Inflammatory macrophage treated with lipopolysaccharide for 4 hours (primary cell): ENCODE measurements at regions not wholly inside any gene's neighbourhood (a gene's known extent, or its start where the extent isn't known, plus 50 kb on each side); places are given as distances from the start of the nearest gene placed in this dataset.

ENCODE experiments used
- DNase-seq: peaks from one replicate; pipeline ENCODE4 v3.0.0-alpha.2; 2020

DNA sequence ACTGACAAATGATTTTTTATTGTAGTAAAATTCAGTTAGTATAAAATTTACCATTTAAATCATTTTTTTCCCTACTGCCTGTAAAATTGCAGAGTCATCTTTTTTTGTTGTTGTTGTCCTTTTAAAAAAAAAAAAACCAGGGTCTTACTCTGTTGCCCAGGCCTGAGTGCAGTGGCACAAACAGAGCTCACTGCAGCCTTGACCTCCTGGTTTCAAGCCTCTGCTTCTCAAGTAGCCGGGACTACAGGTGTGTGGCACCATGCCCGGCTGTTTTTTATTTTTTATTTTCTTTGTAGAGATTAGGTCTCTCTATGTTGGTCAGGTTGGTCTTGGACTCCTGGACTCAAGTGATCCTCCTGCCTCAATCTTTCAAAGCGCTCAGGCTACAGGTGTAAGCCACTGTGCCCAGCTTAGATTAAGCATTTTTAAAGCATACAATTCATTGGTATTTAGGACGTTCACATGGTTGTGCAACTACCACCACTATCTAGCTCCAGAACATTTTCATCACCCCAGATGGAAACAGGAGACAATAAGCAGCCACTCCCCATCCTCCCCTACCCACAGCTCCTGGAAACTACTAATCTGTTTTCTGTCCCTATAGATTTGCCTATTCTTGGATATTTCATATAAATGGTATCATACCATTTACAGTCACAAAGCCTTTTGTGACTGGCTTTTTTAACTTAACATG, 59.7 kb upstream of the PGRMC2 start:
- DNase-seq, result no peak

DNA sequence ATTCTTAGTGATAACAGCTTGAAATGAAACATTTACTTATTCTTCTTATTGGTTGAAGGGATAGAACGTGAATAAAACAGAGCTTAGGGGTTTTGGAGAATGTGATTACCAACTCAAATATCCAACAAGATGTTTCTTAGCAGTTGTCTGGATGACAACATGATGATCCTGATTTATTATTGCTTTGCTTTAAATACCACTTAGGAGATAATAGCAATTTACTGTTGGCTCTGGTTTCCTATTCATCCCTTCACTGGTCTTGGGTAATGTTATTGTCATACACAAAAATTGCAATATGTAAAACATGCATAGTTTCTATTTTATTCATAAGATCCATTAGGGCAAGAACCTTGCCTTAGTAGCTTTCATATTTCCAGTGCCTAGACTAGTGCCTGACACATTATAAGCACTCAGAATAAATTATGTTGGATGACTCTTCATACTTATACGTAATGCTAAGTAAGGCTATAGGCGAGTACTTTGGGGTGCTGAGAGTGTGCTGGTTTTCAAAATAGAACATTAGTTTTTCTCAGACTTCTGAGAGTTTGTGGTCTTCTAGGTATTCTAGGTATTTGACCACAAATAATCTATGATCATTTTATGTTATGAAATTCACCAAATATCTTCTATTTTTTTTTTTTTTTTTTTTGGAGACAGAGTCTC, 58.6 kb upstream of the PGRMC2 start:
- no peak for DNase-seq

DNA sequence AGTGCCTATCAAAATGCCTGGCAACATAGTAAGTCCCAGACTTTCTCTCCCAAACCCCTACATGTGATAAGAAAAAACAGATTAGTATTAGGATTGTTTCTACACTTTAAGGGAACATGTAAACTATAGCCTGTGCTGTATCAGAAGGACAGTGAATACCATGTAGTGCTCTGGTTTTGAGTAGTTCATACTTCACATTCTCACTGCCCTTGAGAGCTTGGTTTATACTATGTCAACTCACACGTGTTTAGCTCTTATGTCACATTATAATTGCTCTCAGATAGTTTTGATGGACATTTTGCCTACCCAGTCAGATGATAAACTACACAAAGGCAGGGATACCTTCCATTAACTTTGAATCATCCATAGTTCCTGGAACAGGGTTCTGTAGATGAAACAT, 58.0 kb upstream of the PGRMC2 start:
- DNase-seq, result no peak

DNA sequence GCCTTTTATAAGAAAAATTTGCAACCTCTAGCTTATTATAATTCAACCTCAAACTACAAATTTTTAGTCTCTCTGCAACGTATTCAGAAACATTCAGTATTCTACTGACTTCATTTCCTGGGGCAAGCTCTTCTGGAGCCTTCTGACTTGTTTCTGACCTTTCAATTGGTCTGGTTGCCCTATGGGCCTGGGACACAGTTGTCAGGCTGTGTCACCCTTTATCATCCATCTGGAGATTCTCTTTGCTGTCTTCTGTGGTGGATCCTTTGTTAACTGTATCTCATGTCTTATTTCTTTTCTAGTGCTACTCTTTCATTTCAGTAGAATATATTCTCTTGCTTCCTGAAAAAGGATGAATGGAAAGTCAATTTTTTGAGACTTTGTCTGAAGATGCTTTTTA, 55.1 kb upstream of the PGRMC2 start:
- no peak for DNase-seq

DNA sequence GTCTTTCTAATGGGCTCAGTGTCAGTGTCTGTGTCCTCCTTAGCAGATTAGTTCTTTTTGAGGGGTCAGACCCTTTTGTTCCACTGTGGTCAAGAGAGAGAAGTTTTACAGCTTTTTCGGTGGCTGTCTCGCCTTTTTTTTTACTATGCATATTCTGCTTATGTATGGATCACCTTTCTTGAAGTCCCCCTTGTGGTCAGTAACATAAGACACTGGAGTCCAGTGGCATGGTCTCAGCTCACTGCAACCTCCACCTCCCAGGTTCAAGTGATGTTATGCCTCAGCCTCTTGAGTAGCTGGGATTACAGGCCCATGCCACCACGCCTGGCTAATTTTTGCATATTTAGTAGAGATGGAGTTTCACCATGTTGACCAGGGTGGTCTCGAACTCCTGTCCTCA, 54.0 kb upstream of the PGRMC2 start:
- no peak for DNase-seq

DNA sequence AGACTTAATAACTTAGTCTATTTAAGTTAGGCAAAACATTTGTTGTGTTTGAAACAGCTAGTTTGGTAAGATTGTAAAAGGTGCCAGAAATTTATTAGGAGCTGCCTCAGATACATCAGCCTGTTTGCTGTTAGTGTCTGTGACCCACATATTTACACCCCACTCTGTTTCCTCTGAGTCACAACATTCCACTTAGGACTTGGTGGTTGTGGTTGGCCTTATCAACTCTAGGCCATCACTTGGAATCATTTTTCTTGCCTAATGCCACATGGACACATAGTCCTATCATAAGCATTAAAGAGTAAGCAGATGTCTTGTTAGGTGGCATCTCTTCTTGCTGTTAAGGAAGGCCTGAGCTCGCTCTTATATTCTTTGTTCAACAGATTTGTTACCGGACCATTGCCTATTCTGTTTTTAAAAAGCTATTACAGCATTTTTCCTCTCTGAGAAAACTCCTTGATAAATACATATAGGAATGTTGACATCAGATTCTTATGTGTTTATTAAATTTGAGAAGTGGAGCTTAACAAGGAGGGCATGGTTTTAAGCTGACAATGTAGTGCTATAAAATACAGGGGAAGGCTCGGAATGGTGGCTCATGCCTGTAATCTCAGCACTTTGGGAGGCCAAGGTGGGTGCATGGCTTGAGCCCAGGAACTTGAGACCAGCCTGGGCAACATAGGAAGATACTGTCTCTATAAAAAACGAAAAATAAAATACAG, 51.2 kb upstream of the PGRMC2 start:
- no peak for DNase-seq

- no peak for DNase-seq
These were observed 50.2 kb upstream of the PGRMC2 start for GRCh38 chr4:128337863-128338262.
